Muscle layer of duodenum (tissue), 2 donors: ENCODE measurements at regions not wholly inside any gene's neighbourhood (a gene's known extent, or its start where the extent isn't known, plus 50 kb on each side); places are given as distances from the start of the nearest gene placed in this dataset.
"Not testable (repeated sequence)": the region's sequence is repeated elsewhere in the genome, so short reads cannot be mapped to it uniquely, and the experiment has no call there.

Source experiments
- H3K27ac ChIP-seq: one replicate; pipeline ENCODE4 v1.7.0; 2013; ENCODE audit warnings: mild to moderate bottlenecking, low read length
- H3K27me3 ChIP-seq: one replicate; pipeline ENCODE4 v1.7.0; 2013; ENCODE audit warnings: low read depth, mild to moderate bottlenecking, control low read depth, low read length
- H3K36me3 ChIP-seq, 2 donors: one replicate each; pipeline ENCODE4 v1.7.0; 2013; ENCODE audit warnings: low read length in 2 of 2, control low read depth in 1 of 2, mild to moderate bottlenecking in 1 of 2; ENCODE audit not compliant: insufficient read depth in 2 of 2, control insufficient read depth in 1 of 2
- H3K4me1 ChIP-seq, 2 donors: one replicate each; pipeline ENCODE4 v1.7.0; 2013; ENCODE audit warnings: low read length in 2 of 2, mild to moderate bottlenecking in 2 of 2, control low read depth in 1 of 2, moderate library complexity in 1 of 2; ENCODE audit not compliant: insufficient read depth in 2 of 2, control insufficient read depth in 1 of 2
- H3K4me3 ChIP-seq, 2 donors: one replicate each; pipeline ENCODE4 v1.7.0; 2013; ENCODE audit warnings: low read length in 2 of 2, low read depth in 1 of 2, mild to moderate bottlenecking in 1 of 2
- H3K9me3 ChIP-seq, 2 donors: one replicate each; pipeline ENCODE4 v1.7.0; 2013; ENCODE audit warnings: low read length in 2 of 2, control low read depth in 1 of 2, mild to moderate bottlenecking in 1 of 2; ENCODE audit not compliant: control insufficient read depth in 1 of 2
- donor health status: healthy.

DNA sequence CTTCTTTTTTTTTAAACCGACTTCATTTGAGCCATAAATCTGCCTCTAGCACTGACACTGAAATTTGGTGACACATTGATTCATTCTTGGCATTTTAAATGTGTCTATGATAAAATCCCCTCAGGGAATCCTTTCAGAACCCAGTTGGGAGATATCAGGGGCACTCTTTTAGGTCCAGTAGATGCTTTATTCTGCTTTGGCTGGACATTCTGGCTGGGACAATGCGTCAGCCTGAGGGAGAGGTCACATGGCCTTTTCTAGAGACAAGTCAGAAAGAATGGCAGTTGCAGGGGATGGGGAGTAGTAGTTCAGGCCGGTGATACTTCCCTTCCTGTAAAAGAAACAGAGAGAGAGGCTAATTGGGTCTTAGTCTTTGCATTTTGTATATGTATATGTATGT, 63.1 kb downstream of the TRIM43 start:
- H3K36me3 ChIP-seq, H3K4me1 ChIP-seq, H3K4me3 ChIP-seq, H3K27ac ChIP-seq, H3K27me3 ChIP-seq, H3K9me3 ChIP-seq: not testable (repeated sequence)

DNA sequence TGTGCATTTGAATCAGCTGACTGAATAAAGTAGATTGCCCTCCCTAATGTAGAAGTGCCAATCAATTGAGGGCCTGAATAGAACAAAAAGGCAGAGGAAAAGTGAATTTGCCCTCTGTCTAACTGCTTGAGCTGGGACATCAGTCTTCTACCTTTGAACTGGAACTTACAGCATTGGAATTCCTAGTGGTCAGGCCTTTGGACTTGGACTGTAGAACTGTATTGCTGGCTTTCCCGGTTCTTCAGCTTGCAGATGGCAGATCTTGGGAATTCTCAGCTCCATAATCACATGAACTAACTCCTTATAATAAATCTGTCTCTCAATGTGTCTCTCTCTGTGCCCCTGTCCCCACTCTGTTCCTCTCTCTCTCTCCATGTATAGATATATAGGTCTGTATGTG, 64.8 kb downstream of the TRIM43 start:
- not testable (repeated sequence) for H3K36me3 ChIP-seq, H3K4me1 ChIP-seq, H3K27ac ChIP-seq, H3K4me3 ChIP-seq, H3K27me3 ChIP-seq, H3K9me3 ChIP-seq

DNA sequence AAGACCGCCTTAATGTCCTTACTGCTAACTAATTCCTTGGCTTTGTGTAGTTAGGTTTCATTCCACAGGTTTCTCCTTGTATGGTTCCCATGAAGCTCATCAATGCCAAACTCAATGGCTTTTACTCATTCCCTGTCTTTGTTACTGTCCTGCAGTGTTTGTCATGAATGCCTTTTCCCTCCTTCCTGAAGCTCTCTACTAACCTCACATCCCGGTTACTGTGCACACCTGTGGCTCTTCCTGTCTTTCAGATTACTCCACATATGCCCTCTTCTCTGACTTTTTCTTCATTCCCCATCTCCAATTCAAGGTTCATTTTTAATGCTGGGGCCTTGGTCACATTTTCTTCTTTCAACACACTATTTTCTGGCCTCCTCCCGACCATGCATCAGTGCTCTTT, 66.1 kb downstream of the TRIM43 start:
- not testable (repeated sequence) for H3K36me3 ChIP-seq, H3K27me3 ChIP-seq, H3K9me3 ChIP-seq, H3K27ac ChIP-seq, H3K4me3 ChIP-seq, H3K4me1 ChIP-seq

- H3K4me3 ChIP-seq, H3K36me3 ChIP-seq, H3K27me3 ChIP-seq, H3K4me1 ChIP-seq, H3K27ac ChIP-seq, H3K9me3 ChIP-seq: not testable (repeated sequence)
Measured at GRCh38 chr2:95660766-95661562, 69.2 kb downstream of the TRIM43 start.

DNA sequence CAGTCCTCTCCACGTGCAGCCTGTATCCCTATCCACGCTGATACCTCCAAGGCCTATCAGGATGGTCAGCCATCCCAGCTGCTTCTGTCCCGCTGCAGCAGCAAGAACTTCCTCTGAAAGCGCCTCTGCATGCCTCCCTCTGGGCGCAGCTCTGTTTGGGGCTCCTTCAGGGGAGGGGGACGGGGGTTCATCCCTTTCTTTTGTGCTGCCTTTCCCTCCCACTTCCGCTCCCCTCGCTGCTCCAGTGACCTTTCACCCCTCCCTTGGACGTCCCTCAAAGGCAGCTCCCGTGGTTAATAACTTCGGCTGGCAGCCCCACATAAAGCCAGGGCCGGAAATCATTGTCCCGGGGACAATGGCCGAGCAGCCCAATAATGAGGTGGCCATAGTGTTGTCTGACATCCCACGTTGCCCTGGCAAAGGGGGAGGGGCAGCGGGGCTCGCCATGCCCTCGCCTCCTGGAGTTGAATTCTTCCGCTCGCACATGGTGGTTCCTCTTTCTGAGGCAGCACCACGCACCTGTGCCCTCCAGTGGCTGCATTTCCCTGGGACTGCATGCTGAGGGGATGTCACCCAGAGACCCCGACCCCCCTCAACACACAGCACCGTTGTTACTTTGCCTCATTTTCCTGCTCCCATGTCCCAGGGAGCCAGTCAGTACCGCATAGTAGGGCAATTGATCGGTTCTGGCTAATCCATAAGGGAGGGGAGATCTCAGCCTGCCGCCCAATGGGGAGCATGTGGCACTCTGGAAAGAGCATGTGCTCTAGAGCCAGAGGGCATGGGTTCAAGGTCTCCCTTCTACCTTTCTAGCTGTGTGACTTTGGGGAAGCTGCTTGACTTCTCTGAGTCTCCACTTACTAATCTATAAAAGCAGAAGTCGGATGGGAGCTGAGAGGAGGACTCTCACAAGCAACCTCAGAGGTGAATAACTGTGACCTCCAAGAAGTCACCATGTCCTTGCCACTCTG, 72.0 kb downstream of the TRIM43 start:
- not testable (repeated sequence) for H3K36me3 ChIP-seq, H3K4me1 ChIP-seq, H3K9me3 ChIP-seq, H3K27ac ChIP-seq, H3K27me3 ChIP-seq, H3K4me3 ChIP-seq

GRCh38 chr2:95666636-95667035, 74.8 kb downstream of the TRIM43 start:
- not testable (repeated sequence) for H3K9me3 ChIP-seq, H3K4me1 ChIP-seq, H3K27ac ChIP-seq, H3K27me3 ChIP-seq, H3K36me3 ChIP-seq, H3K4me3 ChIP-seq

DNA sequence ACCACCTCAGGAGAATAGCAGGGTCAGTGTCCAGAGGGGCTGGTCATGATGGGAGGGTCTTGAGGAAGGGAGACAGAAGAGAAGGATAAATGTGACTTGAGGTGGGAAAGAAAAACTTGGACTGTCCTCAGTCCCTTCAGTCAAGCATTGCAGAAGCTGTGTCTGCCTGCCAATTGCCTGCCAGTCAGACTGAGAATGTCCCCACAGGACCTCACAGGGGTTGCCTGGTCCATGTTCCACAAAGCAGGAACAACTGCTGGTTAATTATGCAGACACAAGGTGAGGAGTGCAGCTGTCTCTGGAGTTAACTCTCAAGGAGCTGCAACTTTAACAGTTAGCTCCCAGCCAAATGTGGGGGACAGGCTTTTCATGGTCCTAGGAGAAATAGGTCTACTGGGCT, 75.7 kb downstream of the TRIM43 start:
- H3K27ac ChIP-seq, result no peak overlapping the region
- no peaks in the 10 kb centered on the region for H3K27me3 ChIP-seq
- H3K9me3 ChIP-seq, result no peaks in the 10 kb centered on the region
- H3K4me1 ChIP-seq, result no peaks in the 10 kb centered on the region
- H3K36me3 ChIP-seq, result no peaks in the 10 kb centered on the region
- H3K4me3 ChIP-seq, result no peak overlapping the region

- H3K27me3 ChIP-seq, H3K9me3 ChIP-seq, H3K36me3 ChIP-seq, H3K4me3 ChIP-seq, H3K4me1 ChIP-seq, H3K27ac ChIP-seq: not testable (repeated sequence)
Measured at GRCh38 chr2:95668934-95669333, 77.1 kb downstream of the TRIM43 start.

- Histone ChIP-seq H3K4me3 (no peak overlapping the region), H3K9me3 (no peaks in the 10 kb centered on the region), H3K27me3 (no peaks in the 10 kb centered on the region), H3K36me3 (no peaks in the 10 kb centered on the region), H3K27ac (no peak overlapping the region), H3K4me1 (no peaks in the 10 kb centered on the region)
Measured at GRCh38 chr2:95669441-95669991, 77.7 kb downstream of the TRIM43 start.

GRCh38 chr2:95670167-95670566, 78.4 kb downstream of the TRIM43 start:
- Histone ChIP-seq H3K27ac (no peak overlapping the region), H3K9me3 (no peaks in the 10 kb centered on the region), H3K4me1 (no peaks in the 10 kb centered on the region), H3K4me3 (no peak overlapping the region), H3K36me3 (no peaks in the 10 kb centered on the region), H3K27me3 (no peaks in the 10 kb centered on the region)

- H3K27ac ChIP-seq, result no peak overlapping the region
- no peaks in the 10 kb centered on the region for H3K9me3 ChIP-seq
- H3K27me3 ChIP-seq, result no peaks in the 10 kb centered on the region
- no peak overlapping the region for H3K4me3 ChIP-seq
- H3K4me1 ChIP-seq, result no peaks in the 10 kb centered on the region
- no peaks in the 10 kb centered on the region for H3K36me3 ChIP-seq
Measured at GRCh38 chr2:95670686-95671085, 78.9 kb downstream of the TRIM43 start.
